Stimulated activated CD8-positive, alpha-beta memory T cell treated with anti-CD3 and anti-CD28 coated beads, Interleukin-12 subunit alpha, Interleukin-12 subunit beta, amount 100 ng/mL, for 4 hours (primary cell): ENCODE measurements at regions not wholly inside any gene's neighbourhood (a gene's known extent, or its start where the extent isn't known, plus 50 kb on each side); places are given as distances from the start of the nearest gene placed in this dataset.

Experiments
- DNase-seq: peaks from one replicate; pipeline ENCODE4 v3.0.0-alpha.2; 2020; ENCODE audit warnings: low read depth

DNA sequence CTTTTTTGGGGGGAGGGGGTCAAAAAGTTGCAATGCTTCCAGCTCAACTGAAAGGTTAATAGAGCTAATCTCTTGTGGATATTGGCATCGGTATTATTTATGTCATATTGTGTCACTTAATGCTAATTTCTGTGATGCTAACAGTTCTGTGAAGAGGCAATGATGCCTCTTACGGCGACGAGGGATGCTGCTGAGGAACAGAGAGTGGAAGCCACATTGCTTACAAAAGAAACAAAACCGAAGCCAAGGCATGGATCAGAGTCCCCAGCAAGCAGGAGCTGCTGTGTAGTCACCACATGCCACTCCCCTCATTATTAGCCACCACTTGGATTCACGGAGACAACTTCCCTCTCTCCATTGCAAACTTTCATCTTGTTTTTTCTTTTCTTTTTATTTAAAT is 536.5 kb upstream of the MGMT start:
- DNase-seq, result no peak

DNA sequence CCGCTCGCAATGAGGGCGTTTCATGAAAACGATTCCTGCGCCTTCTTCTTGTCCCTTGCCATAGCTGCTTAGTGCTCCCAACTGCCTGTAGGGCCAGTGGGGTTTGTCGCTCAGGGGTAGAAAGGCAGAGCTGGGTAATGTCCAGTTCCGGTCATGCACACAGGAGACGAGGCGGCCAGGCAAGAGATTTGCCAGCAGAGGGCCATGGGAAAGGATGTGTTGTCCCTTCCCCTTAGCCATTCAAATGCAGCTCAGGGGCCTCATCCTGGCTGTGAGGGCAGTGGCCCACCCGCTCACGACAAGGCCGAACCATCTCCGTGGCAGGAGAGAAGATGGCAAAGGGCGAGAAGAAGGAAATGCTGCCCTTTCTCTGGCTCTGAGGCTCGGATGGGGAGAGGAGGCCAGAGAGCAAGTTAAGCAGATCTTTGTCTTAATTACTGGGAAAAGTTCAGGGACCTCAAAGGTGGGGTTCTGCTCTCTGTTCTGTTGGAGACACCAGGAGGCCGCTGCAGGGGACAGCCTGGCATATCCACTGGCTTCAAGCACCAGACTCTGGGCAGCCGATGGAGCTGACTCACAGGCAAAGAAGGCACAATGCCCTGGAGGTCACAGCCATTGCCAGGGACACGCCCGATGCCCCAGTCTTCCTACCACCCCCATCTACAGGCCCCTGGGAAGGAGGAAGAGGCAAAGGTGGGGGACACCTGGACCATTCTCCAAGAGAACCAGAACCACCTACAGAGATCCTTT is 534.8 kb upstream of the MGMT start:
- DNase-seq, result no peak

DNA sequence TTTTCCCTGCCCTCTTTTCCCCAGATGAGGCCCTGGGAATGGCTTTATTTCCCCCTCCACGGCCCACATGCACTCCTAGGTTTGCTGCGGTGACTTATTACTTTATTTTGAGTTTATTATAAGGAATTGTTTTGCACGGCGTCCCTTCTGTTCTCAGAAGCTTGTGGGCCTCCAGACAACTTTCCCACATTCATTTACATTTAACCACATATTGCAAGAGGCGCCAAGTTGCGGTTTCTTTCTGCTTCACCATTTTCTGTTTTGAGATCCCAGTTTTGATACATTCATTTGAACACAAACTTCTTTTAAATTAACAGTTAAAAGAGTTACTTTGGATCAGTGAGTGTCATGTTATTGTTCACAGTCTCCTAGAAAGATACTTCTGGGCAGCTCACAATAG is 532.5 kb upstream of the MGMT start:
- DNase-seq, result no peak

DNA sequence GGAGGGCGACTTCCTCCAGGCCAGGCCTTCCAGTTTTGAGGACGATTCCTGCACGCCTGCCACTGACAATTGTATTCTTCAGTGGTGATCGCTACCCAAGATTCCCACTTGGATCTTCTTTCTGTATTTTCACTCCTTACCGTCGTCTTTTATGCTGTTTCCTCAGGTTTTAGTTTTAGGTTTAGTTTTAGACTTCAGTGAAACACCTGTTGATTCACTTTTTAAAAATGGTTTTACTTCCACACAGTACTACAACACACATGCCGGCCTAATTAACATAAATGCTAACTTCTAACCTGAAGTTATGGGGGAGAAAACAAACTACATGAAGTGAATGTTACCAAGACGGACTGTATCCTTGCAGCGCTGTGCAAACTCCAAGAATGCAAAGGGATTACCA is 530.6 kb upstream of the MGMT start:
- no peak for DNase-seq

DNA sequence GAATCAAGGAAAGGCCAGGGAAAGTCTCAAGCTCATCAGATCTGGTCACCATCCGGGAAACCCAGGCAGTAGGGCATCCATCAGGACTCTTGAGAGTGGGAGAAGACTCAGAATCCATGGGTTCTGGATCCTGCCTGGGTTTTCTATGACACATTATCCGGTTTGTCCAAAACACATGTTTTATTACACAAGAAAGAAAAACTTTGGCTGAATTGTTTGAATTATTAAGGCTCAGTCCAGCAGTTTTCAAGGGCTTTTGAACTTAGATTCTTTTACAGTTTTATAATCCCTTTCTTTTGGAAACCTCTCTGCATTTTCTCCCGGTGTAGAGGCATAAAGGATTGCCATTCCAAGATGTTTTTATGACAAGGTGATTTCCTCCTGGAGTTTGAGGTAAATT is 528.5 kb upstream of the MGMT start:
- DNase-seq, result no peak

DNA sequence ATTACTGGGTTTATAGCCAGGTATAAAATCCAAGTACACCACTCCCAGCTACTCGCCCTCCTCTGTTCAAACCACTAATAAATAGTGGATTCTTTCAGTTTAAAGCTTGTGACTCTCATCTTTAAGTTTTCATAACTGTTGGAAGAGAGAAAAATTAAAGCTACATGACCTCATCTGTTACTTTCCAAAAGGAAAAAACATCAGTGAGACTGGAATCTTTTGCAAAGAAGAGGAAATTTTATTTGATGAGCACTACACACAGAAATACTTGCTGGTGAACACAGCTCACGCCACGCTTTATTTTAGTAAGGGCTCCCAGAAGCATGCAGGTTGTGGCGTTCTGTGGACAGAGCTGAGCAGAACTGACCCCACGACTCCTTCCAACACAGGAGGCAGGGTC is 527.0 kb upstream of the MGMT start:
- DNase-seq, result no peak

DNA sequence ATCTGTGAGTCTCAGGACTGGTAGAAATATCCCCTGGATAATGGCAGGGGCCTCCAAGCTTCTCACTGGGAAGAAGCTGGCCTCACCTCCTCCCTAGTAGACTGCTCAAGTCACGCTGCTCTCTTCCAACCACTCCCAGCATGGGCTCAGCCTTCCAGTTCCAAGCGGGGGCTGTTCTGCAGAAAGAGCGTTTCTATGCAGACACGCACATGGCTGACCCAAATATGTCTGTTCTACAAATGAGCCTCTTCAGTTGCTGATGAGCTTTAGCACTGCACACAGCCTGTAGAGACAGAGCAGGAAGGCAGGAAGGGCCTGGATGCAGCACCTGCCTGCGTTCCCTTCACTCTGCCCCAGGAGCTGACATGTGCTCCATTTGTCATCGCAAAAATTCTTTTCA is 523.9 kb upstream of the MGMT start:
- DNase-seq, result no peak

DNA sequence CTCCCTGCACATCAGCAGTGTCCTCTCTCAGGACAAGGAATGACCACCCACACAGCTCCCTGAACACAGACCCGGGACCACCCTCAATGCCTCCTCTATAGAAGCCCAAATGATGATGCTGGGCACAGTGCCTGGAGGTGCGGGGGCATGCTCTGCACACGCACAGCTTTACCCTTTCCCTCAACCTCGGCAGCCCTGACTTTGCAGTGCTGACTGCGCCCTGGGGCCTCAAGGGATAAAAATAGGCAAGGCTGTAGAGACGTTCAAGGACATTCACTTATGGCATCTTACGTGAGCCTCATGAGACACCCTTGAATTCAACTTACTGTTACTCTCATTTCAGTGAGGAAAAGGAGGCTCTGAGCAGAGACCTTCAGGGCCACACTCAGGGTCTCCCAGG is 521.6 kb upstream of the MGMT start:
- no peak for DNase-seq

DNA sequence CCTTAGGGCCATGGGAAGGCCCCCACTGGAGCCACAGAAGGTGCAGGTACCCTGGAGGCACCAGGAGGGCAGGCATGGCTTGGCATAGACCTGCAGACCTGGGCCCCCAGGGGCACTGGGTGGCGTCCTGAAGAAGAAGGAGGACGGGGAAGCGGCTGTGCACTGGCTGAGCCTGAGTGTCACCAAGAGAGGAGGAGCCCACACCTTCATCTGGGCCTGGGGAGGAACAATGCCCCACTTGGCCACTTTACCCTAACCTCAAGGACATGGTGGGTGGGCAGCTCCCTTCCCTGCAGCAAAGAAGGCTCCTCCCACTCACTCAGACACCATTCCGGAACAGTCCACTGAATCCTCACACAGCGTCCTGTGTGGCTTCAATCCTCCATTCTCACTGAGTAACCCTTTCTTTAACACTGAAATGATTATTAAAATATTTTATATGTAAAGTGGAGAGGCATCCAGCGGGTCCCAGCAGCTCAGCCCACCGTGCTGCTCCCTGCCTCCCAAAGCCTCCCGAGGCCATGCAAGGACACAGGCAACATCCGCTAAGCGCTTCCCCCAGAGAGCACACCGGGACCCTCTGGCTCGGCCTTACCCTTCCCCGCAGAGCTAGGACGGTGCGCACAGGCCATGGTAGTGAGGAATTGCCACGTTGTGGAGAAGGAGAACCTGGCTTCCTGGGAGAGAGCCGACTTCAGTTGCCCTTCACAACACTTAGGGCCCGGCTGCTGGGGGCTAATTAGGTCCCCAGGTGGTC is 516.7 kb upstream of the MGMT start:
- no peak for DNase-seq

DNA sequence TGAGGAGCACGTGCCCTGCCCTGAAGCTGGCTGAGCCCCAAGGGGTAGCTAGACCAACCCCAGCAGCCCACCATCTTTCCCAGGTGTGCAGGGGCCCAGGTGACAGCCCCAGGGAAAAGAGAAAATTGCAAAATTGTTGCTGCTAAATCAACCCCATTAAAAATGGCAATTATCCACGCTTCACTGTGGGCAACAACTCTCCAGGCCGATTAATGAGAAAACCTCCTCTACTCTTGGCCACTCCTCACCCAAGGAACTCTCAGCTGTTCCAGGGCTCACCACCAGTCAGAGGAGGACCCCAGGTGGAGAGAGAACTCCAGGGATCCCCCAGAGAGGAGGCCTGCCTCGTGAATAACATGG is 516.1 kb upstream of the MGMT start:
- no peak for DNase-seq

DNA sequence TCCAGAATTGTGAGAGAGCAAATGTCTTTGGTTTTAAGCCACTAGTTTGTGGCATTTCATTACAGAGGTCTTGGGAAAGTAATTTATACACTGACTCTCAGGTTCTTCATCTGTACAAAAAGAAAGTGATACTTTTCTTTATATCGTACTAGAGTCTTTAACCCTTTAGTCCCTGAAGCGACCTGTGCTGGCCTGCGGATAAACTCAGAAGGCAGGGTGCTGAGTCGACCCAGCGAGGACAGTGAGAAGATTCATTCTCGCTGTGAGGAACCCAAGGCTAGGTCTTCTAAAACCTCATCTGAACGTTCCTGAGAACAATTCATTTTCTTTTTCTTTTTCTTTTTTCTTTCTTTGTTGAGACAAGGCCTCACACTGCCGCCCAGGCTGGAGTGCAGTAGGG is 514.2 kb upstream of the MGMT start:
- no peak for DNase-seq

DNA sequence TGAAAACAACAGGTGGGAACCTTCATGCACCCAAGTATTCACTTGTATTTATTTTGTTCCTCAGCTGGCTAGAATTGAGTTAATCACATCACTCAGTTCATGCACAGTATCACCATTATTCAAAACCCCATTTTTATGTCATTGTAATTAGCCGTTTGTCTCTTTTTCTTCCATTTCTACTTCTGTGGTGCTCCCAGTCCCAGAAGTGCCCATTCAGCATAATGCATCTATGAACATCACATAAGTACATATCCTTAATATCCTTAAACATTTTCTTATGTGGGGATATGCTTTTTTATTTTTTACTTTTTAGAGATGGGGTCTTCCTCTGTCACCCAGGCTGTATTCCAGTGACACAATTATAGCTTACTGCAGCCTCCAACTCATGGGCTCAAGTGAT is 510.9 kb upstream of the MGMT start:
- no peak for DNase-seq

DNA sequence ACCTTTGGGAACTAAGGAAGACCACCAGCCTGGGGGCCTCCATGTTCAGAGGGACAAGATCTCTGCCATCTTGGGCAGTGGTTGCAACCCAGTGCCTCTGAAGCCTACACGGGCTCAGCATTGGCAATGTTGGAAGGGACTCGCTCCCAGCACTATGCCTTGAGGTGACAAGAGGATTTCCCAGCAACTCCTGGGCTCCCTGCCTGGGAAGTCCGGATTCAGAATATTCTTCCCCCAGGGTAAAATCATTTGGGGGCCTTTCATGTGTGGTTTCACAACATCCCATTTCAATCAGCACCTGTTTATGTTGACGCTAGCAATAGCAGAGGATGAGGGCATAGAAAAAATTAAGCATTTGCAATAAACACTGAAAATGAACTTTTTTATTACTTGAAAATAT is 509.8 kb upstream of the MGMT start:
- DNase-seq, result no peak

DNA sequence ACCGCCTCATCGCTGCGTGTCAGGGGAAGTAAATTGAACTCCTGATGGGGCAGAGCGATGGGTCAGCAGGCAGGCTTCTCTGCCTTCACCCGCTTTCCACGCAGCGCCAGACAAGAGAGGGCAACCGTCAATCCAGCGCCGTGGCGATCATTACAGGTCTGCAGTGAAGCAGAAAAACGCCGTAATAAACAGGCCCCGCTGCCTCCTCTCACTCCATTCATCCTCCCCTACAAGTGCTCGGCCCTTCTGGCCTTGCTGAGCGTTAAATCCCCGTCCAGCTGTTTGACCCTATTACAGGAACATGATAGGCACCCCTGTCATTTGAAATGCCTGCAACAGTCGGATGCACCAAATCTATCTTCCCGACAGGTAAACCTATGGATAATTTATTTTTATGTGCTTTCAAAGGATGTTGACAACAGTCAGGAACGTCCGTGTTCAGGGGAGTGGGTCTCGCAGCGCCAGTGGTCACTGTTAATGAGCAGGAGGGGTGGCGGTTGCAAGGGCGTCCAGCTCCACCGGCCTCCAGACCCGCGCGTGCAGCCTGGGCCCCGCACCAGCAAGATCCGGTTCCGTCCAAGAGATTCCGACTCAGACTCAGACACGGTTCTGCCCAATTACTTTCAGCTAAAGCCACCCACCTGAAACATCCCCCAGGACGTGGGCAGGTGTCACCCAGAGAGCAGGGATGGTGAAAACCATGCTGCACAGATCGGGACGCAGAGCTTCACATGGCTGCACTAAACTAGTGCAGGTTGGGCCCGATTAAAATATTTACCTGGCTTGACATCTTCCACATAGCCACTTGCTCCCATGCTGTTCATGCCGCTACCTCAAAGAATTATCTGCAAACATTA is 508.0 kb upstream of the MGMT start:
- no peak for DNase-seq

DNA sequence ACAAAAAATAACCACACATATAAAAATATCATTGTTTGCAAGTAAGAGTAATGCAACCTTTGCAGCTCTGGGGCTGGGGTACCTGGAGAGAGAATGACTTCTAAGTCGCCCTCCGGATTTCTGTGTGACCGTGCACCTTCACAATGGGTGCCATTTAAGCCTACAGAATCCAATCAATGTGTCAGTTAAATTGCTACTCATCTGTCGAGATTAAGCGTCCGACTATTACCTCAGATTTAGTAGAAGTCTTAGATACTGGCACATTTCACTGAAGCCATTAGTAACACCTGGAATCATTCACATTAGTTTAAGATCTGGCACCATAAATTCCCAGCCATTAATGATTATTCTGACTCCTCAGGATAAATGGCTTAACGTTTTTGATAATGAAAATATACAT is 507.3 kb upstream of the MGMT start:
- DNase-seq, result no peak

DNA sequence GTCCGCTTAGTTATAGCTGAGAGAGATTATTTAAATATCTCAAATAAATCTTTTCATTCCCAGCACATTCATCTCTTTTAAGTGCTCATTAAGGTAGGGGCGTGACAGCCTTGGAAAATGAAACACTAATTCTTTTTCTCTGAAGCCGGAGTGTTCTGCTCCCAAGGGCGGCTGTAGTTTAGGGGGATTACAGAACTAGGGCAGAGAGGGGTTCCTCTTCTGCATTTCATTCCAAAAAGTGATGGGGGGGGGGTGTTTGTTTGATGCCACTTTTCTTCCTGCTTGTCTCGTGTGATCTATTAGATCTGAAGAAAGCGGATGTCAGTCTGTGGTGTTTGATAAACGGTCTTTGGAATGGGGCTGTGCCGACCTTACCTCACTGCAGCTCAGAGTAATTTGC is 506.5 kb upstream of the MGMT start:
- DNase-seq, result no peak

DNA sequence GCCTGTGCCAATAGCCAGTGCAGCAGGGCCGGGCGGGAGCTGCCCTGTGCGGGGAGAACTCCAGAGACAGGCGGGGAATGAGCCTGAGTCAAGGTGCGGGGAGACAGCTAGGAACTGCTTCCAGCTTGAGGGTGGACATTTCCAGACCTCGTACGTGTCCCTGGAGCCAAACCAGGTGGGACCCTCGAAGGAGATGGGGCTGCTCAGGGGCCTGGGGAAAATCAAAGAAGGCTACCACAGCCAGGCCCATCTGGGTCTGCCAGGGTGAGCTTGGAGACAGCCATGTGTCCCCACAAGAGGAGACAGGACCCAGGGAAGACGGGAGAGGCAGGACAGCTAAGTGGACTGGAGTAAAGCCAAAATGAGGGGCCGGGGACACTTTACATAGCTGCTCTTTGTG is 504.9 kb upstream of the MGMT start:
- DNase-seq, result no peak

DNA sequence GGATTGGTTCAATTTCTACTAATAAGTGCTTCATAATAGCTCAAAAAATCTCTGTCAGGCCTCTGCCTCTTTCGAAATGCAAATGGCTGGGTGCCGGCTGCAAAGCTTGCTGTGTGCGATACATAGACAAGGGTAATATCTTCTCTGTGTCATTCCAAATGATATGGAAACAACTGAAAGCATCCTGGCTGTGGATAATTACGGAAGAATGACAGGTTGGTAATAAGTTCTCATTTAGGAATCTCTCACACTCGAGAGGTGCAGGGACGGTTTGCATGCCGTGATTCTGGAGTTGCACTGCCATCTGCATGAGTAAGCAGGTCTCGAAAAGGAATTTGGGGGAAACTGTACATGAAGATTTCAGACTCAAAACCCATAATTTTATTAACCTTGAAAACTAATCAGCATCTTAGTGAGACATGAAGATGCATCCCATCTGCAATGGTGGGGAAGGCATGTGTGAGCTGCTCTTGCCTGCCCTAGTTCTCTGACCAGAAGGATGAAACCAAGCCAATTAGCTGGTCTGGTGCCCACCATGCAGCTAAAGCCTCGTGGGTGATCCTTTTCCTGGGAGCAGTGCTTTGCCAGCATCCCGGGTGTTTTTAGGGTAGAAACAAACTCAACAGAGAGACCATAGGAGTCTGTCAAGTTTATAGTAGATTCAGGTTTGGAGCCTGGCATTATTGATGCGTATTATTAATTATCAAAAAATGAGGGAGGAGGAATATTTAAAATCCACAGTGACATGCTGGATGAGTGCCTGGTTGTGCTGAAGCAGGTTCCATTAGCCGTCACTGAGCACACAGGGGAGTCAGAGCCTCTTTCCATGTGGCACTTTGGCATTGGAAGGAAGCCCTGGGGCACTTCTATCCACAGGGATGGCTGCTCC is 503.6 kb upstream of the MGMT start:
- DNase-seq, result no peak

DNA sequence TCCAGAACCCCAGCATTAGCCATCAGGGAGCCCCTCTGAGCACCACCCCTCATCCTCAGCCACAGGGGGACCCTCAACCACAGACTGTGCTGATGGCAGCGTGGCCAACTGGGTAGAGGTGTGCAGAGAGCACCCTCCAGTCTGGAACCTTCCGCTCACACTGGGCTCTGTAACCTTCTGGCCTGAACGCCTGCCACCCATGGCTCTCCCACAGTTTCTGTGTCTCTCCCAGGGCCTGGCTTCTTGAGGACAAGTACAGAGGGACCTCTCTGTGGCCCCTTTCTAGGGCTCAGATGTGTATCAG is 503.0 kb upstream of the MGMT start:
- no peak for DNase-seq

DNA sequence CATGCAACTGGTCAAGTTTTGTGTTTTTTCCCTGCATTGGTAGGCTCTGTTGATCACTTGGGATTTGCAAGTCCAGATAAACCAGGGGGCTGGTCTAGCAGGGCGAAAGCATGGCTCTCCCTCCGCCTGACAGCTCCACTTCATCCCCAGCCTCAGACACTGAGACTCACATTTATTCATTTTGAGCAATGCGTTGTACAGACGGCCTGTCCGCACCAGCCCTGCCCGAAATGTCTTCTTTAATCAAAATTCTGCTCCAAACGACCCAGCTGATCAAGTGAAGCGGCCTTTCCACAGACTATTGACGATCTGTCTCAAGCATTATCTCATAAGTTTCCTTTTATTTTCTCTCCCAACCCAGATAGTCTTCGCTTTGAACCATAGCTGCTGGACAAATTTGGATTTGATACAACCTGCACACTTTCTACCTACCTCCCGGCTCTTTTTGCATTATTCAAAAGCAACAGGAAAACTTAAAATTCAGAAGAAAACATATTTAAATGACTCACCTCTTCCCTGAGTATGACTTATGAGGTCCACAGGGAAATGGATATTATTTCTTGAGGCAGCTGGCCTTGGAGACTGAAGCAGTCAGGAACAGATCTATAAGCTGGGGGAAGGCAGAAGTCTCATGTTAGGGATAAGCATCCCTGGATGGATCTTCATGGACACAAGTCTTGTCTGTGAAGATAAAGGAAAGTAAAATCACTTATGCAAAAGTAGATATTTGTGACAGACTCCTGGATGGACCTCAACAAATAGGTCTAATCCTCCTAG is 498.9 kb upstream of the MGMT start:
- DNase-seq, result no peak

DNA sequence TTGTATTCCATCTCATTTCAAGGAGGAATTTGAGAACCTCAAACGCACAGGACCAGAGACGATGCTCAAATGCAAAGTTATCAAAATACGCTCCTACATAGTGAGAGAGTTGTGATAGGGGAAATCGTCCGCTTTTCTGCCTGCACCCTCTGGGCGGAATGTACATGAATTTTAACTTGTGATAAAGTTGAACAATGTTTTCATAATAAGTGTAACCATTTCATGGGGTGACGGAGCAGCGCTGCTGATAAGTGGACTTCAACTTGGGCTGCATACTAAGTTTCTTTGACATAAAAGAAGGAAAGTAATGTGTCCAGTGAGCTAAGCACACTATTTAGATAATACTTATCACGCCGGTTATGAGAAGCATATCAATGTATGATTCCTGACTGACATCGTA is 497.5 kb upstream of the MGMT start:
- DNase-seq, result no peak
